GM12878 (cell line): ENCODE measurements at regions not wholly inside any gene's neighbourhood (a gene's known extent, or its start where the extent isn't known, plus 50 kb on each side); places are given as distances from the start of the nearest gene placed in this dataset.
A peak's percentile ranks its signal among the peaks of the same experiment; 100 is the strongest.

Experiments
- BHLHE40 ChIP-seq, 2 experiments: fragments of 450-650 bp in 1 of 2; IDR thresholded peaks; 2 replicates each; pipeline ENCODE4 v1.6.1; 2011 to 2017; ENCODE audit warnings: low read depth in 2 of 2, borderline replicate concordance in 1 of 2, improper control_type of control experiment in 1 of 2, low read length in 1 of 2, mild to moderate bottlenecking in 1 of 2
- CBFB ChIP-seq: IDR thresholded peaks from 2 replicates; pipeline ENCODE4 v1.6.1; 2016; ENCODE audit warnings: antibody characterized with exemption, low read depth
- CUX1 ChIP-seq: IDR thresholded peaks from 2 replicates; pipeline ENCODE4 v1.6.1; 2012; ENCODE audit warnings: improper control_type of control experiment, low read depth, low read length; ENCODE audit not compliant: insufficient replicate concordance
- IKZF2 ChIP-seq, 2 experiments: fragments of 450-650 bp; IDR thresholded peaks; 2 replicates each; pipeline ENCODE4 v1.6.1; 2017; ENCODE audit warnings: mild to moderate bottlenecking in 2 of 2, moderate library complexity in 2 of 2
- MXI1 ChIP-seq: fragments of 150-350 bp; IDR thresholded peaks from 2 replicates; pipeline ENCODE4 v1.6.1; 2011; ENCODE audit warnings: low read depth, mild to moderate bottlenecking, inconsistent platforms, low read length, improper control_type of control experiment
- MYC ChIP-seq: IDR thresholded peaks from 2 replicates; pipeline ENCODE4 v1.6.1; 2011; ENCODE audit warnings: mild to moderate bottlenecking, low read length, moderate library complexity, inconsistent platforms; ENCODE audit not compliant: insufficient read depth, insufficient replicate concordance, insufficient read length, severe bottlenecking
- NFYB ChIP-seq: IDR thresholded peaks from 2 replicates; pipeline ENCODE4 v1.6.1; 2011; ENCODE audit warnings: low read depth, mild to moderate bottlenecking, low read length, improper control_type of control experiment, moderate library complexity; ENCODE audit not compliant: insufficient read depth
- NR2C2 ChIP-seq: IDR thresholded peaks from 2 replicates; pipeline ENCODE4 v1.6.1; 2011; ENCODE audit warnings: borderline replicate concordance, low read depth; ENCODE audit not compliant: control insufficient read depth, insufficient read length
- PRDM15 ChIP-seq: fragments of 450-650 bp; formaldehyde crosslinking; IDR thresholded peaks from 2 replicates; pipeline ENCODE4 v1.4.0; 2020; ENCODE audit warnings: mild to moderate bottlenecking, moderate library complexity
- STAT1 ChIP-seq: fragments of 450-650 bp; conservative IDR thresholded peaks from 2 replicates; pipeline ENCODE4 v1.6.1; 2014; ENCODE audit warnings: antibody characterized with exemption, mild to moderate bottlenecking
- ZNF687 ChIP-seq: fragments of 450-650 bp; IDR thresholded peaks from 2 replicates; pipeline ENCODE4 v1.6.1; 2017; ENCODE audit warnings: mild to moderate bottlenecking, moderate library complexity
- TF ChIP-seq, protein P1 (sequence below): fragments of 450-650 bp; IDR thresholded peaks from 2 replicates; pipeline ENCODE4 v1.6.1; 2018; ENCODE audit warnings: mild to moderate bottlenecking, low read depth, moderate library complexity; ENCODE audit not compliant: partially characterized antibody

DNA sequence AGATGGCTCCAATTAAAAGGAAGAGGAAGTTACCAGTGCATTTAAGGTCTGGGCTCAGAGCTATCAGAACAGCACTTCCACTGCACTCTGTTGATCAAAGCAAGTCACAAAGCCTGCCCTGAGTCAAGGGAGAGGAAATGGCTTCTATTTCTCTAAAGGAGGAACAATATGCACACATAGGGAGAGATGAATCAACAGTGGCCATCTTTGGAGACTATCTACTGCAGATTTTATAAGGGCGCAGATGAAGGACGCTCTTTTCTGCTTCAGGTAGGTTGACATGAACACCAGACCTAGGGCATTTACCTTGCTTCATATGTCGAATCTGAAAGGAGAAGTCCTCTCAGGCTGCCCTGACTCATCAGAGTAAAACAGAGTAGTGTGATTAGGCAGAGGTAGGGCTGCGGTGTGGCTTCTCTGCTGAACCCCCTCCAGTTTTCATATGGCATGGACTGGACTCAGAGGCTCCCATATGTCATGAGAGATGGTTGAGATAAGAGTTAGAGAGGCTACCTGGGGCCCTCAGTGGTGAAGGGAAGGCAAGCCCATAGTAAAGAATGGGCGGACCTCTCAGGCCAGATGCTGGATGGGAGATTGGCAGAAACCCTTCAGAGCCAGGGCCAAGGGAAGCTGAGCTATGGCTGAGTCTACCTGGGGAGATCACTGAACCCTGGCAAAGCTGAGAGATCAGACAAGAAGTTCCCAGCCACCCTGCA, 84.4 kb downstream of the ARF6 start (continued):
- TF ChIP-seq ZNF687 (peak; percentile 39), PRDM15 (CRISPR knock-in tag) (no peak), NFYB (no peak), MYC (no peak), CBFB (0 out of 2 replicates have a peak, but pooled peaks have one; percentile 37), MXI1 (no peak), CUX1 (no peak), STAT1 (no peak), BHLHE40 (IDR thresholded peaks at IDR 0.05; ENCODE audit: borderline replicate concordance in 1 of 2, low read depth in 2 of 2, low read length in 1 of 2) (no peak), IKZF2 (IDR thresholded peaks at IDR 0.05) (peak in 1 of 2 experiments; percentile 30; a peak in 1 of 4 replicates), NR2C2 (no peak)
- TF ChIP-seq, protein P1, sequence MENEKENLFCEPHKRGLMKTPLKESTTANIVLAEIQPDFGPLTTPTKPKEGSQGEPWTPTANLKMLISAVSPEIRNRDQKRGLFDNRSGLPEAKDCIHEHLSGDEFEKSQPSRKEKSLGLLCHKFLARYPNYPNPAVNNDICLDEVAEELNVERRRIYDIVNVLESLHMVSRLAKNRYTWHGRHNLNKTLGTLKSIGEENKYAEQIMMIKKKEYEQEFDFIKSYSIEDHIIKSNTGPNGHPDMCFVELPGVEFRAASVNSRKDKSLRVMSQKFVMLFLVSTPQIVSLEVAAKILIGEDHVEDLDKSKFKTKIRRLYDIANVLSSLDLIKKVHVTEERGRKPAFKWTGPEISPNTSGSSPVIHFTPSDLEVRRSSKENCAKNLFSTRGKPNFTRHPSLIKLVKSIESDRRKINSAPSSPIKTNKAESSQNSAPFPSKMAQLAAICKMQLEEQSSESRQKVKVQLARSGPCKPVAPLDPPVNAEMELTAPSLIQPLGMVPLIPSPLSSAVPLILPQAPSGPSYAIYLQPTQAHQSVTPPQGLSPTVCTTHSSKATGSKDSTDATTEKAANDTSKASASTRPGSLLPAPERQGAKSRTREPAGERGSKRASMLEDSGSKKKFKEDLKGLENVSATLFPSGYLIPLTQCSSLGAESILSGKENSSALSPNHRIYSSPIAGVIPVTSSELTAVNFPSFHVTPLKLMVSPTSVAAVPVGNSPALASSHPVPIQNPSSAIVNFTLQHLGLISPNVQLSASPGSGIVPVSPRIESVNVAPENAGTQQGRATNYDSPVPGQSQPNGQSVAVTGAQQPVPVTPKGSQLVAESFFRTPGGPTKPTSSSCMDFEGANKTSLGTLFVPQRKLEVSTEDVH = no peak
